ENCODE measurements at regions not wholly inside any gene's neighbourhood (a gene's known extent, or its start where the extent isn't known, plus 50 kb on each side); places are given as distances from the start of the nearest gene placed in this dataset.

DNA sequence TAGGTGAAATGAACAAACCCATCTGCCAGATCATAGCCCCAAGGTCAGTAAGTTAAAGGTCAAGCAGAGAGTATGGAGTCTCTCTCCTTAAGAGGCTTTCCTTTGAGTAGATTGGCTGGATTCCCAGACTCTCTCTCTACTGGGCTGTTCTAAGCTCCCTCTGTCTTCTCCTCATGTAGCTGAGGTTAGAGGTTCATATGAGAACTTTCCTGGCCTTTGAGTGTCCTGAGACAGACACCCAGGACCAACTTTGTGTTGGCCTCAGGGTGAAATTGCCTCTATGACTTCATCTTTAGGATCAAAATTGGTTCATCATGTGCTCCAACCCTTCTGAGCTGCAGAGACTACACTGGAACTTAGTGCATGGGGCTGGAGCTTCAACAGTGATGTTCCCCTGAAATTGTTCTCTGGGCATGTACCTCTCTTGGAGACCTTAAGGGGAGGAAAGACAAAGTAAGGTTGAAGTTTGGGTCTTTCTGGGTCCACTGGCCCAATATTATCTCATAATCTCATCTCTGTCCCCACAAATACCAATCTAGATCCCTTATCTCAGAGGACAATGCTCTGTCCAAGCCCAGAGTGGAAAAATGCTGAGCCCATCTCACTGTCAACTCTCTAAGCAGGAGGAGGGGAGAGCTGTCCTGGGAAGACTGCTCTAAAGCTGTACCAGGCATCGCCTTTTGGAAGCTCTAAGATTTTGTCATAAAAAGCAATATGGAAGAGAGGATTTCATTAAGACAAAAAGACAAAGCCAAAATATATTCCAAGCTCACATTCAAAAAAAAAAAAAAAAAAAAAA lies 177.3 kb upstream of the ARL4C start:
- no peak for ATAC-seq

DNA sequence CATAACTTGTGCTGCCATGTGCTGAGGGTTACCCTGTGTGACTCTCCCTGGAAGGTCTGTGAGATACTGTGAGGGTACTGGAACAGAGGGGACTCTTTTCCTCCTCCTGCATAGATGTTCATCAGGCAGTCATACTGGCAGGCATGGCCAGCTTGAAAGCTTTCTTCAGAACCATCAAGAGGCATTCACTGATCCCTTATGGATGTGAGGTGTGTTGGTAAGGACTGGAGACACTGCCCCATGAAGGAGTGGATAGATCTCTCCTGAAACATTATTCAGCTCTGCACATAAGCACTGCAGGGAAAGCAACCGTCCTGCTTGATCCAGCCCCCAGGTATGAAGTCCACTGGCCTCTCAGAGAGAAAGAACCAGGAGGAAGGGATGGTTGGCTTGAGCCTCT lies 176.6 kb upstream of the ARL4C start:
- no peak for ATAC-seq

DNA sequence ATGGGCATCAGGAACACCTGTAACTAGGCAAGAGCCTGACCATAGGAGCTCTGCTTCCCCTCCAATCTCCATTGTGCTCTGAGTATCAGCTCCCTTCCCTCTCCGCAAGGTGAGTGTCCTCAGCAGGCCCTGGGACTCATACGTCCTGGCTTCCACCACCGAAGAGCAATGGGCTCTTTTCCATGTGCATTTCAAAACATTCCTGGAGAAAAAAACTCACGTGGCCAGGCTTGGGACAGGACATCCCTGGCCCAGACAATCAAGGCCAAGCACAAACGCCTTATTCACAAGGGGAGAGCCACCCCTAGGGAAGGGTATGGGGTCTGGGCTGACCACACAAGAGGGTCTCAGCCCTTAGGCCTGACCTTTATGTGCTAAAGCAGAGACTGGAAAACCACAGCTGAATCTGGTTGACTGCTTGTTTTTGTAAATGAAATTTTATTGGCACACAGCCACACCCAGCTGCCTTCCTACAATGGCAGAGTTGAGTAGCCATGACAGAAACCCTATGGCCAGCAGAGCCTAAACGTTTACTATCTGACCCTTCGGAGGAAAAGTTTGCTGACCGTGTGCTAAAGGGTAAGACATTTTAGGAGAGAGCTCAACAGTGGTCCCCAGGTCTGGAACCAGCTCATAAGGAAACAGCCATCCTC lies 175.7 kb upstream of the ARL4C start:
- no peak for ATAC-seq

DNA sequence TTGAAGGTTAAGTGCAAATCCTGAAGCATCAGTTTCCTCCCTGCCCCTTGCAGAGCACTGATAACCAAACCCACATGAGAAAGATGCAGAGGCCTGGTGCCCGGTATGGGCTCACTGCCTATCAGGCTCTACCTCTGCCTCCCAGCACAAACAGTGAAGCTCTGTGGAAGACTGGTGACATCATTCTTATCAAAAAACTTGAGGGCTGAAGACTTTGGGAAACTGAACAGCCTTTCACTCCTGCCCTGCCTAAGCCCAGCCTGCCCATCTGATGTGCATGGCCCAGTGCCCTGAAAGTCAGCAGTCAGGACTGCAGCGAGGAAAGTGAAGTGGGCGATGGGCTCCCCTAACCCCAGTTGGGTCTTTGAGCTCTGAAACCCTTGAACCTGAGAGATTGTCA lies 174.8 kb upstream of the ARL4C start:
- no peak for ATAC-seq

DNA sequence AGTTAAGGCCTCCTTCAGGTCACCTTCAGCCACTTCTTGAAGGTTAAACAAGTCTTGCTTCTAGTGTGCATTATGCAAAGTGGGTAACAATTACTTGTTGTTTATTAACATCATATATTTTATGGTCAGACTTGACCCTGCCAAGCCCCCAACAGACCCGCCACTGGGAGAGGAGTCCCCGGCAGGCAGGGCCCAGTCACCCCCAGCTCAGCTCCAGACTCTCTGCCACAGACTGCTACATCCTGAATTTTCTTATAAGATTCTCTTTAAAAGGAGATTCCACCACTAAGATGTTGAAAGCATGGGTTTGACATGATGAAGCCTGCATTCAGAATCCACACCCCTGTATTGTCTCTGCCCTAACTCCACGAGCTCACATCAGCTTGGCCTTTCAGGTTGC lies 174.3 kb upstream of the ARL4C start:
- ATAC-seq, result no peak

DNA sequence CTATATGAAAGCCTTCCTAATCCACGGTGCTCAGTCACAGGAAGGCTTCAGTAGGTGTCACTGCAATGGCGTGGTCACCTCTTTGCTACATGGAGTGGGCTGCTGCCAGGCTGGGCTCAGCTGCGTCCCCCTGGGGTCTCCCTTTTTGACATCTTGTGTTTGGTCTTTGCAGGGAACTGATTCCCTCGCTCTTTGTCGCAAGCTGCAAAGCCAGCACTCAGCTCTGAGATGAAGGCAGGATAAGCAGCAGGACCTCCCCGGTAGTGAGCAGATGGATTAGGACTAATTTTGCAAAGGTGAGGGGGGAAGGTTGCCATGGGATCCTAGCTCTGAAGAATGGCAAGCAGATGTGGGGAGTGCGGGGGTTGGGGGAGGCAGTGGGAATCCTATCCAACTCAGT lies 173.9 kb upstream of the ARL4C start:
- ATAC-seq, result no peak

DNA sequence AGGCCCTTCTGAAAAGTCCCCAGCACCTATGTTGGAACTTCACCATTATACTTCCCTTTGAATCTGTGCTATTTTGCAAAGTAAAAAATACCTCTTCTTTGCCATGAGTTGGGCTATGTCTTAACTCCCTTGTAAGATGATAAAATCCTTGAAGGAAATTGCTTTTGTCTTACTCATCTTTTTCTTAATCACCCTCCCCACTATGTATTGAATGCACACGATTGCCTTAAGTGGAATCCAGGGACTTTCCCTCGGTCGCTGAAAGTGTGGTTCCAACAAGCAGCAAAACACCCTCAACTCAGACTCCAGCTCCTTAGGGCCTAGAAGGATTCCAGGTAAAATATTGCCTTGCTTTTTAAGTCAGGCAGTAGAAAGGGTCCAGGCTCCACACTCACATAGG lies 173.2 kb upstream of the ARL4C start:
- no peak for ATAC-seq

DNA sequence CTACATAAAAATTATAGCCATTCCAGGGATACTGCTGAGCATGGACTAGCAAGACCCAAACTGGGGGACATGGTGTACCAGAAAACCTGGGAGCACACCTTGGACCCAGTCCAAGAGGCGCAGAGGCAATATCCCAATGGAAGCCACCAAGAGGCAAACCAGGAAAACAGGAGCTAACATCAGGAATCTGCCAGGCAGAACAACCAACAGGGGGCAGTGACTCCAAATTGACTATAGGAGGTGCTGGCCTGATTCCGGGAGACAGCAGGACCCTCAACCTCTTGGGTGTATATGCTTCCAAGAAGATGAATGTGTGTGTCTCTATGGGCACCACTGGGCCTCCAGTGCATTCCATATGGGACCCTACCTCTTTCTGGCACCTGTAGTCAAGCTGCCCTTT lies 172.7 kb upstream of the ARL4C start:
- no peak for ATAC-seq

DNA sequence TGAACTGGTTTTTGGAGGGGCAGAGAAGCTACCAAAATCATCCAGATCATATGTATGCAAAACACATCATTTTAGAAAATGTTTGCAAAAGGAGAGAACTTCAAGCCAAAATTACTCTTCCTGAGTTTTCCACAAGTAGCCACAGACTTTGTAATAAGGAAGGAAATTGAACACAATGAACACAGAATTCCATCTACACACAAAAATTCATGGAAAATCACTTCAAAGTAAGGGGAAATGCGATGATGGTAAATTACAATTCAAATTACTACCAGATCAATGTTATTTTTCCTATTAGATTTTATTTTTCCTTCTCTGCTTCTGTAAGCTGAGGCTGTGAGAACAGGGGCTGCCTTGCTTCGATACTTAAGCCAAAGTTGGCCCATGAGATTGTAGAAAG lies 172.1 kb upstream of the ARL4C start:
- no peak for ATAC-seq

DNA sequence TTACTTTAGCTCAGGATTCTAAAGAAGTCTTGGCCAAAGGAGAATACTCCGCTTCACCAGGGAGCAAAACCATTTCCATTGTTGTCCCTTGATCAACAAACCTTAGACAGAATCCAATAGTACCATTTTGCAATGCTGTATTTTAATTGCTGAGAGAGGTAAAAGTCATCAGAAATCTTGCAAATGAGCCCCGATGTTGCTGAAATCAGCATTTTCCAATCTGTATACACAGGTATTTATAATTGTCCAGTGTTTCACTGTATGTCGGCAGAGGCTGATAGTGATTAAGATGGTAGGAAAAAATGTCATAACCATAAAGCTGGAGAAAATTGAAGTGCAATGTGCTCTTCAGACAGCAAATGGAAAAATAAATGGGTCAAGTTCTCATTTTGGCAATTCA lies 170.0 kb upstream of the ARL4C start:
- ATAC-seq, result no peak

DNA sequence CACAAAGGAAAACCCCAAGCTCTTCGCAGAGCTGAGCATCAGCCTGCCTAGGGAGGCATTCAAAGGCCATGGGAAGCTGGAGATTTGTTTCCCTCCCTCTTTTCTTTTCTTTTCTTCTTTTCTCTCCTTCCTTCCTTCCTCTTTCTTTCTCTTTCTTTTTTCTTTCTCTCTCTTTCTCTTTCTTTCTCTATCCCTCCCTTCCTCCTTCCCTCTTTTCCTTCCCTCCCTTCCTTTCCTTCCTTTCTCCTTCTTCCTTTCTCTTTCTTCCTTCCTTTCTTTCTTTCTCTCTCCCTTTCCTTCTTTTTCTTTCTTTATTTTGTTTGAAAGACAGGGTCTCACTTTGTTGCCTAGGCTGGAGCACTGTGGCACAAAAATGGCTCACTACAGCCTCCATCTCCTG lies 168.4 kb upstream of the ARL4C start:
- ATAC-seq, result no peak

DNA sequence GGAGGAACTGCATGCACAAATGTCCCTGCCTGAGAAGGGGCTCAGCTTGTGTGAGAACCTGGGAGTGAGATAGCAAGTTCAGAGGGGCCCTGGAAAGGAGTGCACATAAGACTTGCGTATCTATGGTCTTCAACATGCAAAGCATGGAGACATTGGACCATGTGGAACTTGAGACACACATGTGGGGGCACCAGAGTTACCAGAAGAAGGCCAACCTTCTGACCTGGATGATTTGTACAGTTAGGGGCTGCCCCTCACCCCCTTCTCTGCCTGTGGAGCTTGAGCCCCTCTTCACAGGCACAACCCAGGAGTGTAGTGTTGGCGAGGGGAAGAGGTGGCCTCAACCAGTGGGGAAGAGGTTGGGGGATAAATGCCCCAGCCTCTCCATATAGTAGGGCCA lies 165.0 kb upstream of the ARL4C start:
- no peak for ATAC-seq

DNA sequence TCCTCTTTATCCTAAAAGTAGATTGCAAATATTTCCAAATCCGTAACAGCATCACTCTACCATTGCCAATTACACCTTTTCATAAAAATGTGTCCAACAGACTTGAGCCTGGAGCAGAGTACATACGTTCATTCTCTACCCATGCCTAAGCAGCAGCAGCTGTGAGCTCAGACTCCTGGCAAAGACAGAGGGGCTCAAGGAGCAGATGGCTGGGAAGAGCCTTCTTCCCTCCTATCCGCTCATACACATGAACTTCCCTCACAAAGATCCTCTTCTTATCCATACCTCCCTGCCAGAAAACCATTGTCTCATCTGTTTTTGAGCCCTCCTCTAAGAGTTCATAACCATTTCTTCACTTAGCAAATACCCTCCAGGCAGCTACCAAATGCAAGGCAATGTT lies 164.3 kb upstream of the ARL4C start:
- ATAC-seq, result no peak

DNA sequence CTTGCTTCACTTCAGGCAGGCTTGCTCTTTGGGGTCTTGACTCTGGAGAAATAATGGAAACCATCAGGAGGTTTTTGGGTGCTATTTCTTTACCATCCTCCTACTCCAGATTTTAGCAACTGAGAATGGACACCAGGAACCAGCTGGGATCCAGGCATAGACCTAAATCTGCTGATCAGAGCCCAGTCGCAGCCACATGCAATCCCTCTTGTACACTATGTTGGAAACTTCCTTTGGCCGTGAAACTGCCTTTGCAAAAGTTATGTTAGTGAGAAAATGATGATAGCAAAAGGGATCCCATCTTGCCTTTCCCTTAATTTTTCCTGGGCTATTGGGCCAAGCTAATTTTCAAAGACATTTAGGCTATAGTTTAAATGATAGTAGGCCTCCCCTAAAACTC lies 158.8 kb upstream of the ARL4C start:
- no peak for ATAC-seq

DNA sequence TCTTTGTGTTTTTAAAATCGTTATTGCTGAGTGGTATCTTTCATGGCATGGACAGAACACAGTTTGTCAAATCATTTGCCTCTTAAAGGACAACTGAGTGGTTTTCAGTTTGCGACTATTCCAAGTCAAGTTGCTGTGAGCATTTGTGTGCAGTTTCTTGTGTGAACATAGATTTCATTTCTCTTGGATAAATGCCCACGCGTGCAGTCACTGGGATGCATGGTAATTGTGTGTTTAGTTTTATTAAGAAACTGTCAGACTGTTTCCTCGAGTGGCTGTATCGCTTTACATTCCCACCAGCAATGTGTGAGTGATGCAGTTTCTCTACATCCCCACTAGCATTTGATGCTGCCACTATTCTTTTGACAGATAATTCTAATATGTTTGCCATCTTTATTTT lies 154.0 kb upstream of the ARL4C start:
- no peak for ATAC-seq

DNA sequence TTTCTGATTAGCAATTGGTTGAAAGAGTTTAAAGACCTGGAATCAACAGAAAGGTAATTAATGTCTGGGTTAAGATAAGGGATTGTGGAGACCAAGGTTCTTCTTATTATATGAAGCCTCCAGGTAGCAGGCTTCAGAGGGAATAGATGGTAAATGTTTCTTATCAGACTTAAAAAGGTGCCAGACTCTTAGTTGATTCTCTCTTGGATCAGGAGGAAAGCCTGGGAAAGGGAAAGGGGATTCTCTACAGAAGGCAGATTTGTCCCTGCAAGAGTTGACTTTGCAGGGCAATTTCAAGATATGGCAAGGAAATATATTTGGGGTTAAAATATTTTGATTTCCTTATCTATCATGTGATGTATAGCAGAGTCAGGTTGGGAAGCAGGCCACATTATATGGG lies 153.1 kb upstream of the ARL4C start:
- no peak for ATAC-seq

DNA sequence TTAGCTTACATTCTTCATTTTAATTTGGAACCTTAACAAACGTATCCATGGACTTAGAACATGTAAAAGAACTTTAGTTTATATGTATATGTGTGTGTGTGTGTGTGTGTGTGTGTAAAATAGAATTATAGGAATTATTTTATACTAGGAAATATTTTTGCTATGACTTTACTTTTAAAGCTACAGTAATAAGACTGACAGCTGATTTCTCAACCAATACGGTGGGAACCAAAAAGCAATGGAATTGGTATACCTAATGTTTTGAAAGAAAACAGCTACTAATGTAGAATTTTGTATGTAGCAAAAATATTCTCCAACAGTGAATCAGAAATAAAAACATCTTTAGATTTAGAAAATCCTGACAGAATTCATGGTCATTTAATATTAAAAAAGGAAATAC lies 146.5 kb upstream of the ARL4C start:
- ATAC-seq, result no peak

DNA sequence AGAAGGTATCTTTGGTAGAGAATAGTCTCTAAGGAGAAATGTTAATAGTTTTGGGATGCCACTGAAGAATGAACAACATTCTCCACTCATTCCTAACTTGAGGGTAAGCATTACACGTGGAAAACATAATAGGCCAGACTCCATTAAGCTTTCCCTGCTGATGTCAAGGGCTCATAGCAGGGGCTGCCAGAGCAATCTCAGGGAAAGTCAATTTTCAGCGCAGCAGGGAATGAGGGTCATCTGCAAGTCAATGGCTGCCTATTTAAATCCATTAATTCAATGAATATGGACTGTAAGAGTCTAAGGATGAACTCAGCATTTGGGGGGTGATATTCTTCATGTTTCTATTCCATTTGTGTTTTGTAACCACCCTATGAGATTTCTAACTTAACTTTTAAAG lies 144.2 kb upstream of the ARL4C start:
- ATAC-seq, result no peak

DNA sequence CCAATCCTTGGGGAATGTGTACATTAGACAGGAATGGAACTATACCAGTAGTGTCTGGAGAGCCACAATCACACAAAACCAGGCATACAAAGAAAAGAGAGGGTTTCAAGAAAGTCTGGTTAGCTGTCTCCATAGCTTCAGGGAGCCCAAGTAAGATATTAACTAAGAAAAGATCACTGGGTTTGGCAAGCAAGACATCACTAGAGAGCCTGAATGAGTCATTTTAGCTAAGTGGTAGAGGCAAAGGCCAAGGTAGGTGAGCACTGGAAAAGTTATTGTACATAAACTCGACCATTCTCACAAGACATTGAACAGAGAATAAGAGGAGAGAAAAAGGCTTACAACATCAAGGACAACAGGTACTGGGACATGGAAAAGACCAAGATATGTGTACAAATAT lies 143.8 kb upstream of the ARL4C start:
- no peak for ATAC-seq

DNA sequence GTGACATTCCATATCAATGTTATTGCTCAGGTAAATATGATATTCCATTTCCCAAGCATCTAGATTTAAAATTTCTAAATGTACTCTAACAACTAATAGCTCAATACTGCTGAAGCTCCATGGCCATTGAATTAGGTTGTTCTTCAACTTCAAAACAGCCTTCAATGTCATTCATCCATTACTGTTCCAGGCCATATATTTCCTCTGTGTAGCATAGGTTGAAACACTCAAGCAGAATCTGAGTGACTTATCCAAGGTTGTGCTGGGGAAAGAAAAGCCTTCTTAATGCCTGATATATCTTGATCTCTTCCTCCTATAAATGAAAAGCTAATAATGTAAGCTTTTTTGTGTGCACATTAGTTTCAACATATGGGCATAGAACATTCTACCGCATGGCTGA lies 142.1 kb upstream of the ARL4C start:
- ATAC-seq, result no peak

DNA sequence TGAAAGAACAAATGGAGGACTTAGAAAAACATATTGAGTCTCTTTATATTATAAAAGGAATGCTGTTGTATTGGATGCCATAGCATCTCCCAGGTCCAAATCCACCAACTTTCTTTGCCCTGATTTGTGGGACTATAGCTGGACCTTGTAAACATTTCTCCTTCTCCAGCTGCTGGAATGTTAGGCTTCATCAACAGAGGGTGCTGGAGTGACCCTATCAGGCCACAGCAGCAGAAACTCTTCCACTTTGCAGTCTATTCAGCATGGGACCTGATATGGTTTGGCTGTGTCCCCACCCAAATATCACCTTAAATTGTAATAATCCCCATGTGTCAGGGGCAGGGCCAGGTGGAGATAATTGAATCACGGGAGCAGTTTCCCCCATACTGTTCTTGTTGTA lies 138.4 kb upstream of the ARL4C start:
- no peak for ATAC-seq

DNA sequence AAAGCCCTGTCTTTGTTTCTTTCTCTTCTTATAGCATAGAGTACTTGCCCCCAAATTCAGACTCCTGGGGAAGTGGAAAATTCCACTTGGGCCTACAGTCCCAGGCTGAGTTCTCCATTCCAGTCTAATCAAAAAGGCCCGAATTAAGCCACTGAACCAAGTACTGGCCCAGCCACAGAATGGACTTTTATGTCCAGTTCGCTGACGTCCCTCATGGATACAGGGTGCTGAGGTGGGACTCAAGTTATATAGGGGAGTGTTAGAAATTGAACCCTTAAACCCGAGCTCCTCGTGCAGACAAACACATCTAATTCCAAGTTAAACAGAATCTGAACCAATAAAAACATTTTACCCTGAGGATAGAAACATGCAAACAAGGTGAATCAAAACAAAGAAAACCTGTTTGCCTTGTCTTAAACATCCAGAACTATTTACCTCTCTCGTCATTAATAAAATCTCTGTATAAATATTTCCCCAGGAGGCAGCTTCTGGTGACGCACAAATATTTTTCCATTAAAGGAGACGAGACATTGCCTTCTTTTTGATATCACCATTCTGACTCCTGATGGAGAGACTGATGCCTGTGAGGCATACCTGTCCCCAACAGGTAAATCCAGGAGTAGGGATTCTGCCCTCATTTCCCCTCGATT lies 136.8 kb upstream of the ARL4C start:
- ATAC-seq, result no peak

DNA sequence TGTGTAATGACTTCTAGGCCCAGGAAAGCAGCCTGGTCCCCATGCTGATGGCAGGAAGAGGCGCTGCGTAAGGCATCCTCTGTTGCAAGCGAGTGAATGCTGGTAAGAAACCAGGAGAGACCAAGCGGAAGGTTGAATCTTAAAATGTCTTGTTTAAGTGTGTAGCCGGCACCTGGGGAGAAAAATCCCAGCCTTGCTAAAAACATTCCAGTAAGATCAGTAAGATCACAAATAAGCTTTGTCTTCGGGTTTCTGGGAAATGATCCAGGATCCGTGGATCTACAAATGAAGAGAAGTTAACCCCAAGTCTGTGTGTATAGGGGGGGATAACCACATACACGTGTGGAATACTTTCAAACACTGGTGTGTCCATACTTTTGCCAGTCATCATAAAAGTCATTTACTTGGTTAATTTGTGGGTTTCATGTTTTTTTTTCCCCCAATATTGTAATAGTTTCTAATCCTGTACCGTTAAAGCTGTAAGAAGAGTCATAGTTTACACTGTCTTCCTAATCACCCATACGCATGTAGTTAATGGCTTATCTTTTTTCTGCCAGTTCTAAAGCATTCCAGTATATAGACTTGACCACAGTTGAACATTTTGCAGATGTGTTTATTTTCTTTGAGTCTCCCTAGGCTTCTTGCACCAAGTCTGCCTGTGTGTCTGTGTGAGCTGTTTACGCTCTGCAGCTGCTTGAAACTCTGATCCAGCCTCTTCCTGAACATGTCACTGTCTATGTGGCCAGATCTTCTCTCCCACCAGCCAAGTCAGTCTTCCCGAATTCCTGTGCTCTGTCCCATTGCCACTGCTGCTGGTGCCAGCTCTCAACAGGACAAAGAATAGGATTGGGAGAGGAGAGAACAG lies 135.9 kb upstream of the ARL4C start:
- ATAC-seq, result no peak

Measured in activated CD4-positive, CD25-positive, alpha-beta regulatory T cell treated with anti-CD3 and anti-CD28 coated beads, Interleukin-2, amount 50 U/mL, for 24 hours (primary cell).